Suprapubic skin (tissue), 4 donors: ENCODE measurements at regions not wholly inside any gene's neighbourhood (a gene's known extent, or its start where the extent isn't known, plus 50 kb on each side); places are given as distances from the start of the nearest gene placed in this dataset.
"Not testable (repeated sequence)": the region's sequence is repeated elsewhere in the genome, so short reads cannot be mapped to it uniquely, and the experiment has no call there.

Experiments used
- DNase-seq, 2 donors: peaks; one replicate each; pipeline ENCODE4 v3.0.0-alpha.2; 2019; ENCODE audit warnings: low spot score in 2 of 2
- H3K27ac ChIP-seq: fragments of 200-600 bp; sonication (generic); one replicate; pipeline ENCODE4 v1.5.1; 2019
- H3K27me3 ChIP-seq: fragments of 200-600 bp; sonication (generic); one replicate; pipeline ENCODE4 v1.5.1; 2019
- H3K36me3 ChIP-seq: fragments of 200-600 bp; sonication (generic); one replicate; pipeline ENCODE4 v1.5.1; 2019
- H3K4me1 ChIP-seq: fragments of 200-600 bp; sonication (generic); one replicate; pipeline ENCODE4 v1.5.1; 2019
- H3K4me3 ChIP-seq: fragments of 200-600 bp; sonication (generic); one replicate; pipeline ENCODE4 v1.5.1; 2019; ENCODE audit warnings: mild to moderate bottlenecking
- H3K9me3 ChIP-seq: fragments of 200-600 bp; sonication (generic); one replicate; pipeline ENCODE4 v1.5.1; 2019
- CTCF ChIP-seq, 2 donors: fragments of 200-600 bp in 1 of 2; fragments of 450-650 bp in 1 of 2; sonication (generic) in 1 of 2; IDR thresholded peaks; one replicate each; pipeline ENCODE4 v1.5.1; 2016 to 2019; ENCODE audit warnings: antibody characterized with exemption in 2 of 2, mild to moderate bottlenecking in 1 of 2, moderate library complexity in 1 of 2
- EP300 ChIP-seq: sonication (generic); formaldehyde crosslinking; IDR thresholded peaks from one replicate; pipeline ENCODE4 v1.6.1; 2017; ENCODE audit warnings: antibody characterized with exemption
- POLR2A ChIP-seq, 2 donors: fragments of 450-650 bp; IDR thresholded peaks; one replicate each; pipeline ENCODE4 v1.6.1; 2017; ENCODE audit warnings: antibody characterized with exemption in 2 of 2, mild to moderate bottlenecking in 2 of 2, moderate library complexity in 2 of 2
- POLR2AphosphoS5 ChIP-seq, 3 donors: sonication (generic); formaldehyde crosslinking; IDR thresholded peaks; one replicate each; pipeline ENCODE4 v1.6.1; 2017; ENCODE audit warnings: antibody characterized with exemption in 3 of 3
- WGBS: methylation state at CpG from one replicate; pipeline ENCODE4 v1.1.5; 2018; 5-methylcytosine and 5-hydroxymethylcytosine counted together

GRCh38 chr3:124360563-124360962 is 368.6 kb upstream of the ROPN1 start:
- 60% methylated on average over 3 of the region's 3 CpGs for WGBS
- DNase-seq: no peak
- H3K36me3 ChIP-seq: no peaks in the 10 kb centered on the region
- no peak overlapping the region for H3K27ac ChIP-seq
- peaks cover 3% of the 10 kb centered on the region for H3K4me1 ChIP-seq
- no peaks in the 10 kb centered on the region for H3K27me3 ChIP-seq
- TF ChIP-seq POLR2A (IDR thresholded peaks at IDR 0.05) (no peak), POLR2AphosphoS5 (IDR thresholded peaks at IDR 0.05) (no peak), CTCF (IDR thresholded peaks at IDR 0.05) (no peak), EP300 (no peak)
- H3K9me3 ChIP-seq: no peaks in the 10 kb centered on the region
- H3K4me3 ChIP-seq: no peak overlapping the region

GRCh38 chr3:124361566-124361965 is 368.7 kb upstream of the UMPS start:
- Histone ChIP-seq H3K4me3 (no peak overlapping the region), H3K9me3 (no peaks in the 10 kb centered on the region), H3K27me3 (no peaks in the 10 kb centered on the region), H3K27ac (no peak overlapping the region), H3K36me3 (no peaks in the 10 kb centered on the region), H3K4me1 (peaks cover 3% of the 10 kb centered on the region)
- TF ChIP-seq CTCF (IDR thresholded peaks at IDR 0.05) (no peak), POLR2A (IDR thresholded peaks at IDR 0.05) (no peak), EP300 (no peak), POLR2AphosphoS5 (IDR thresholded peaks at IDR 0.05) (no peak)
- WGBS: 78% methylated on average over 3 of the region's 3 CpGs
- DNase-seq: no peak

DNA sequence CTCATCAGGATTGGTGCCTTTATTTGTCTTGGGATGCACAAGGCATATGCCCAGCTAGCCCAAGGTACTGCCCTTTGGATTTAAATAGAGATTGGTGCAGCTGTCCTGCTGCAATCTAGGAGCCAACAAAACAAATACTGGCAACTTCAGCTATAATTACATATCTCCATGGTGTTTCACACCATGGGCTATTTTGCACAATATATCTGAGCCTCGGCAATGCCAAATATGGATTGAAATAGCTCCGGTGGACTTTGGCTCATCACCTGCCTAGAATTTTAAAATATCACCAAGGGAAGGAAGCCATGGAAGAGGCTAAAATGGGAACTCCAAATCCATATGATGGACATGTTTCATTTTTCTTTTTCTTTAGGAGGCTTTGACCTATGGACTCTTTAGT is 367.8 kb upstream of the UMPS start:
- no peak overlapping the region for H3K27ac ChIP-seq
- no peaks in the 10 kb centered on the region for H3K9me3 ChIP-seq
- H3K36me3 ChIP-seq: no peaks in the 10 kb centered on the region
- no peak for DNase-seq
- peaks cover 3% of the 10 kb centered on the region for H3K4me1 ChIP-seq
- no peak for TF ChIP-seq CTCF (IDR thresholded peaks at IDR 0.05)
- TF ChIP-seq POLR2A (IDR thresholded peaks at IDR 0.05): no peak
- no peak for TF ChIP-seq POLR2AphosphoS5 (IDR thresholded peaks at IDR 0.05)
- TF ChIP-seq EP300: no peak
- H3K27me3 ChIP-seq: no peaks in the 10 kb centered on the region
- WGBS: 76% methylated on average over 2 of the region's 2 CpGs
- no peak overlapping the region for H3K4me3 ChIP-seq

DNA sequence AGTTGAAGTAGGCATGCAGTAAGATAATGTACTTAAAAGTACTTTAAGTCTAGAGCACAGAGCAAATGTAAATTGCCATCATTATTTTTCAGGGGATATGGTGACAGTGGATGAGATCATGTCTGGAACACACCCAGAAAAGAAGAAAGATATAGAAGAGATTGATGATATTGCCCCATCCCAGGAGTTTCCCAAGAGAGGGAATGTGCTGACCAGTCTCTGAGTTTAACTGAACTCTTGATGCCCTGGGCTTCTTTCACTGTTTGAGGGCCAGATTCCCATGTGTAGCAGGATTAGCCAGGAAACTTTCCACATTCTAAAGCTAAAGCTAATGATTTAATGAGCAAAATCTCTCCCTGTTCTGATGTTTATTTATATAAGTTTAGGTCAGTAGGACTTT is 366.8 kb upstream of the UMPS start:
- DNase-seq: no peak
- H3K36me3 ChIP-seq: no peaks in the 10 kb centered on the region
- H3K27me3 ChIP-seq: no peaks in the 10 kb centered on the region
- no peak overlapping the region for H3K27ac ChIP-seq
- no peak overlapping the region for H3K4me3 ChIP-seq
- peaks cover 3% of the 10 kb centered on the region for H3K4me1 ChIP-seq
- no peak for TF ChIP-seq POLR2AphosphoS5 (IDR thresholded peaks at IDR 0.05)
- no peak for TF ChIP-seq EP300
- no peak for TF ChIP-seq POLR2A (IDR thresholded peaks at IDR 0.05)
- no peak for TF ChIP-seq CTCF (IDR thresholded peaks at IDR 0.05)
- no peaks in the 10 kb centered on the region for H3K9me3 ChIP-seq

DNA sequence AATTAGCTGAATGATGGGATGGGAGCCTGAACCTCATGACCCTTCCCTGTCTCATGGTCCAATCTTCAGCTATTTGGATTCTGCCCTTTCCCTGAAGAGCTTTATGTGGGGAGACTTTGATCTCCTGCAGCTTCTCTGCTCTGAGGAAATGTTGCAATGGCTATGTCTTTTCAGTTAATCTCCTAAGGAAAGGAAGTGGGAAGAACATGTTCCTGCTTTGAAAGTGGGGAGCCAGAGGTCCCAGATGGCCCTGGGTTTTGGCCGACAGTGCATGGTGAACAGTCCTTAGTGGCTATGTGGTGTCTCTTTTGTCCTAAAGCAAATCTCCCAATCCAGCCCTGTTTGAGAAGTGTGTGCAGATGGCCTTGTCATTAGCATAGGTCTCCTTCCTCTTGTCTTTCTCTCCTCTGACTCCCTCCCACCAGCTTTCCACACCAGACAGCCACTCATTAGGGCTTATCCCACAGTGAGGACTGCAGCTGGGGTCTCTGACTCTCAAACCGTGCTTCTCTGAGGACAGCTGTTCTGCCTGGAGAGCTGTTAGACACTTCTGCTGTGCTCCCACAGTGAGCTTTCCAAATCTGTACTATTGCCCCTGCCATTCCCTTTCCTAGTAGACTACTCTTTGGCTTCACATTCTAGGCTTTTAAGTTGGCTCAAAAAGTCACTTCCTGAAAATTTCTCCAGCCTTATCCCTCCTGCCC is 365.8 kb upstream of the UMPS start:
- no peaks in the 10 kb centered on the region for H3K9me3 ChIP-seq
- H3K4me1 ChIP-seq: peaks cover 3% of the 10 kb centered on the region
- DNase-seq: no peak
- TF ChIP-seq CTCF (IDR thresholded peaks at IDR 0.05): no peak
- TF ChIP-seq POLR2A (IDR thresholded peaks at IDR 0.05): no peak
- TF ChIP-seq EP300: no peak
- no peak for TF ChIP-seq POLR2AphosphoS5 (IDR thresholded peaks at IDR 0.05)
- WGBS: 74% methylated on average over 2 of the region's 2 CpGs
- H3K27me3 ChIP-seq: no peaks in the 10 kb centered on the region
- no peaks in the 10 kb centered on the region for H3K36me3 ChIP-seq
- H3K27ac ChIP-seq: no peak overlapping the region
- no peak overlapping the region for H3K4me3 ChIP-seq

- H3K36me3 ChIP-seq, H3K4me3 ChIP-seq, H3K9me3 ChIP-seq, H3K27me3 ChIP-seq, DNase-seq, H3K4me1 ChIP-seq, H3K27ac ChIP-seq: not testable (repeated sequence)
- no CpG with 5 or more reads among the region's 27 CpGs for WGBS
Measured at GRCh38 chr3:124366655-124367054, 363.6 kb upstream of the UMPS start.
